Neural cell (in vitro differentiated cells): ENCODE measurements at regions not wholly inside any gene's neighbourhood (a gene's known extent, or its start where the extent isn't known, plus 50 kb on each side); places are given as distances from the start of the nearest gene placed in this dataset.

ENCODE experiments used
- H2AFZ ChIP-seq: fragments of 200-600, 300-800 bp; sonication (generic), shearing (Covaris generic); 2 replicates; pipeline ENCODE4 v1.6.0; 2014; ENCODE audit warnings: low read depth, mild to moderate bottlenecking, antibody characterized with exemption, low read length, moderate library complexity
- H3F3A ChIP-seq: fragments of 200-600 bp; shearing (Covaris generic); 2 replicates; pipeline ENCODE4 v1.6.1; 2016; ENCODE audit warnings: mild to moderate bottlenecking, moderate library complexity, mixed read lengths, antibody characterized with exemption, low read length; ENCODE audit not compliant: insufficient read depth, poor library complexity, severe bottlenecking
- H3K27ac ChIP-seq: fragments of 200-600, 300-800 bp; sonication (generic), shearing (Covaris generic); 2 replicates; pipeline ENCODE4 v1.5.1; 2014; ENCODE audit warnings: mild to moderate bottlenecking, low read length, moderate library complexity
- H3K27me3 ChIP-seq: fragments of 300-800, 200-600 bp; sonication (generic), shearing (Covaris generic); 2 replicates; pipeline ENCODE4 v1.6.0; 2014; ENCODE audit warnings: mild to moderate bottlenecking, low read depth, low read length, moderate library complexity; ENCODE audit not compliant: insufficient read depth
- H3K36me3 ChIP-seq: fragments of 300-800, 200-600 bp; sonication (generic), shearing (Covaris generic); 2 replicates; pipeline ENCODE4 v1.5.1; 2014; ENCODE audit warnings: mild to moderate bottlenecking, antibody characterized with exemption, low read length, moderate library complexity; ENCODE audit not compliant: insufficient read depth
- H3K4me2 ChIP-seq: fragments of 300-800, 200-600 bp; sonication (generic), shearing (Covaris generic); 2 replicates; pipeline ENCODE4 v1.6.0; 2014; ENCODE audit warnings: mild to moderate bottlenecking, low read length
- H3K4me3 ChIP-seq: fragments of 300-800, 200-600 bp; sonication (generic), shearing (Covaris generic); 2 replicates; pipeline ENCODE4 v1.5.1; 2014; ENCODE audit warnings: mild to moderate bottlenecking, low read length, moderate library complexity
- H3K79me2 ChIP-seq: fragments of 200-600 bp; shearing (Covaris generic); replicated peaks from 2 replicates; pipeline ENCODE4 v1.6.0; 2014; ENCODE audit warnings: mild to moderate bottlenecking, low read length, moderate library complexity; ENCODE audit not compliant: insufficient read depth
- H3K9ac ChIP-seq: fragments of 300-800, 200-600 bp; sonication (generic), shearing (Covaris generic); 2 replicates; pipeline ENCODE4 v1.6.1; 2016; ENCODE audit warnings: mild to moderate bottlenecking, low read length, mixed read lengths
- H3K9me2 ChIP-seq: fragments of 200-600 bp; shearing (Covaris generic); 2 replicates; pipeline ENCODE4 v1.6.1; 2016; ENCODE audit warnings: mild to moderate bottlenecking, low read length, mixed read lengths; ENCODE audit not compliant: insufficient read depth
- H3K9me3 ChIP-seq: fragments of 200-600, 300-800 bp; sonication (generic), shearing (Covaris generic); 2 replicates; pipeline ENCODE4 v1.6.1; 2016; ENCODE audit warnings: mild to moderate bottlenecking, mixed run types, low read length, moderate library complexity, mixed read lengths
- H4K20me1 ChIP-seq: fragments of 200-600 bp; shearing (Covaris generic); 2 replicates; pipeline ENCODE4 v1.6.1; 2016; ENCODE audit warnings: mild to moderate bottlenecking, mixed run types; ENCODE audit not compliant: insufficient read depth
- CTCF ChIP-seq: fragments of 450-650 bp; IDR thresholded peaks from 2 replicates; pipeline ENCODE4 v1.5.1; 2014; ENCODE audit warnings: antibody characterized with exemption, mild to moderate bottlenecking, moderate library complexity; ENCODE audit not compliant: poor library complexity, severe bottlenecking
- EP300 ChIP-seq: fragments of 450-650 bp; conservative IDR thresholded peaks from 2 replicates; pipeline ENCODE4 v1.6.1; 2014; ENCODE audit warnings: antibody characterized with exemption, mild to moderate bottlenecking, moderate library complexity; ENCODE audit not compliant: poor library complexity, severe bottlenecking
- EZH2 ChIP-seq: fragments of 200-600, 300-800 bp; shearing (Covaris generic), sonication (generic); IDR thresholded peaks from 2 replicates; pipeline ENCODE4 v1.6.1; 2014; ENCODE audit warnings: antibody characterized with exemption, low read length, borderline replicate concordance, mild to moderate bottlenecking; ENCODE audit not compliant: insufficient read depth, poor library complexity, severe bottlenecking
- MXI1 ChIP-seq: fragments of 450-650 bp; conservative IDR thresholded peaks from 2 replicates; pipeline ENCODE4 v1.6.1; 2014; ENCODE audit warnings: antibody characterized with exemption, mild to moderate bottlenecking; ENCODE audit not compliant: poor library complexity, severe bottlenecking
- POLR2AphosphoS5 ChIP-seq: IDR thresholded peaks from 2 replicates; pipeline ENCODE4 v1.6.1; 2012
- RAD21 ChIP-seq: fragments of 450-650 bp; conservative IDR thresholded peaks from 2 replicates; pipeline ENCODE4 v1.6.1; 2014; ENCODE audit warnings: antibody characterized with exemption, mild to moderate bottlenecking, moderate library complexity
- SMC3 ChIP-seq: fragments of 450-650 bp; conservative IDR thresholded peaks from 2 replicates; pipeline ENCODE4 v1.6.1; 2014; ENCODE audit warnings: antibody characterized with exemption, mild to moderate bottlenecking, moderate library complexity; ENCODE audit not compliant: poor library complexity
- TAF1 ChIP-seq: IDR thresholded peaks from 2 replicates; pipeline ENCODE4 v1.6.1; 2012; ENCODE audit warnings: low read depth
- TF ChIP-seq, protein P1 (sequence below): IDR thresholded peaks from 2 replicates; pipeline ENCODE4 v1.6.1; 2012; ENCODE audit warnings: borderline replicate concordance

DNA sequence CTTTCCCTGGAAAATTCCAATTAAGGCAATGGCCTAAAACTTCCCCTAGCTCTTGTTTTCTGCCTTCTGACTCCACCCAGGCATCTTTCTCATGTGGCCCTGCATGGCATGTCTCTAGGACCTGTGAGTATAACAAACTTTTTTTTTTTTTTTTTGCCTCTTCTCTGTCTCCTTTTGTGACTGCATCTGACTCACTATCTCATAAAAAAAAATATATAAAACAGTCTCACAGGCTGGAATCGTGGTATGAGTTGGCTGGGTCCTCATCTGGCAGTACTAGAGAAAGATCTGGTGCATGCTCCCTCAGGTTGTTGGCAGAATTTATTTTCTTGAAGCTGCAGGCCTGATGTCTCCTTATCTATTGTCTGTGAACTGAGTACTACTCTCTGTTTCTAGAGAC, 313.9 kb downstream of the TECRL start:
- Histone ChIP-seq H3K9me2 (no peaks in the 10 kb centered on the region), H3K4me3 (no peak overlapping the region), H3K27ac (no peak overlapping the region), H2AFZ (no peak overlapping the region), H3K9ac (no peak overlapping the region), H3F3A (no peaks in the 10 kb centered on the region), H3K9me3 (no peaks in the 10 kb centered on the region), H3K79me2 (no peaks in the 10 kb centered on the region), H3K36me3 (no peaks in the 10 kb centered on the region), H4K20me1 (no peaks in the 10 kb centered on the region), H3K4me2 (no peak overlapping the region), H3K27me3 (no peaks in the 10 kb centered on the region)
- TF ChIP-seq CTCF (no peak), SMC3 (no peak), EP300 (no peak), TAF1 (no peak), MXI1 (no peak), RAD21 (no peak), POLR2AphosphoS5 (no peak), EZH2 (no peak)
- TF ChIP-seq, protein P1, sequence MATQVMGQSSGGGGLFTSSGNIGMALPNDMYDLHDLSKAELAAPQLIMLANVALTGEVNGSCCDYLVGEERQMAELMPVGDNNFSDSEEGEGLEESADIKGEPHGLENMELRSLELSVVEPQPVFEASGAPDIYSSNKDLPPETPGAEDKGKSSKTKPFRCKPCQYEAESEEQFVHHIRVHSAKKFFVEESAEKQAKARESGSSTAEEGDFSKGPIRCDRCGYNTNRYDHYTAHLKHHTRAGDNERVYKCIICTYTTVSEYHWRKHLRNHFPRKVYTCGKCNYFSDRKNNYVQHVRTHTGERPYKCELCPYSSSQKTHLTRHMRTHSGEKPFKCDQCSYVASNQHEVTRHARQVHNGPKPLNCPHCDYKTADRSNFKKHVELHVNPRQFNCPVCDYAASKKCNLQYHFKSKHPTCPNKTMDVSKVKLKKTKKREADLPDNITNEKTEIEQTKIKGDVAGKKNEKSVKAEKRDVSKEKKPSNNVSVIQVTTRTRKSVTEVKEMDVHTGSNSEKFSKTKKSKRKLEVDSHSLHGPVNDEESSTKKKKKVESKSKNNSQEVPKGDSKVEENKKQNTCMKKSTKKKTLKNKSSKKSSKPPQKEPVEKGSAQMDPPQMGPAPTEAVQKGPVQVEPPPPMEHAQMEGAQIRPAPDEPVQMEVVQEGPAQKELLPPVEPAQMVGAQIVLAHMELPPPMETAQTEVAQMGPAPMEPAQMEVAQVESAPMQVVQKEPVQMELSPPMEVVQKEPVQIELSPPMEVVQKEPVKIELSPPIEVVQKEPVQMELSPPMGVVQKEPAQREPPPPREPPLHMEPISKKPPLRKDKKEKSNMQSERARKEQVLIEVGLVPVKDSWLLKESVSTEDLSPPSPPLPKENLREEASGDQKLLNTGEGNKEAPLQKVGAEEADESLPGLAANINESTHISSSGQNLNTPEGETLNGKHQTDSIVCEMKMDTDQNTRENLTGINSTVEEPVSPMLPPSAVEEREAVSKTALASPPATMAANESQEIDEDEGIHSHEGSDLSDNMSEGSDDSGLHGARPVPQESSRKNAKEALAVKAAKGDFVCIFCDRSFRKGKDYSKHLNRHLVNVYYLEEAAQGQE: no peak

DNA sequence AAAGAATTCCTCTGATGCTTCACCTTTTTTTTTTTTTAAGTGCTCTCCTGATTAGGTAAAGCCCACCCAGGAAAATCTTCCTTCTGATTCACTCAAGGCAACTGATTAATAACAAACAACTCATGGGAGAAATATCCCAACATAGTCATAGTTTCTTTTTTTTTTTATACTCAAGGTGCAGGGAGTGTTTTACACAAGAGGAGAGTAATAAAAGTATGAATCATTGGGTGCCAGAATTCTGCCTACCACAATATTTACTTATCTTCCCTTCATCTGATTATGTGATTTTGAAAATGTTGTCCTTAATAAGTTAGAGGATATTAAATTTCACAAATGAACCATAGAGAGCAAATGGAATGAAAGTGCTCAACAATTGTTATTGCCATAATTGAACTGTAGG, 329.9 kb downstream of the TECRL start:
- Histone ChIP-seq H4K20me1 (no peaks in the 10 kb centered on the region), H3K9ac (no peak overlapping the region), H3K4me3 (no peak overlapping the region), H2AFZ (no peak overlapping the region), H3K79me2 (no peaks in the 10 kb centered on the region), H3K9me2 (no peaks in the 10 kb centered on the region), H3K9me3 (no peaks in the 10 kb centered on the region), H3K4me2 (no peak overlapping the region), H3K36me3 (no peaks in the 10 kb centered on the region), H3K27me3 (no peaks in the 10 kb centered on the region), H3K27ac (no peak overlapping the region), H3F3A (no peaks in the 10 kb centered on the region)
- TF ChIP-seq MXI1 (no peak), EZH2 (no peak), RAD21 (no peak), CTCF (no peak), TAF1 (no peak), EP300 (no peak), SMC3 (no peak), POLR2AphosphoS5 (no peak)
- TF ChIP-seq, protein P1: no peak
